Progenitor cell of endocrine pancreas (in vitro differentiated cells): ENCODE measurements at regions not wholly inside any gene's neighbourhood (a gene's known extent, or its start where the extent isn't known, plus 50 kb on each side); places are given as distances from the start of the nearest gene placed in this dataset.
"Not testable (repeated sequence)": the region's sequence is repeated elsewhere in the genome, so short reads cannot be mapped to it uniquely, and the experiment has no call there.

ENCODE experiments used
- DNase-seq: peaks from one replicate; pipeline ENCODE4 v3.0.0; 2021; ENCODE audit warnings: low spot score; ENCODE audit not compliant: unreplicated experiment
- H3K27ac Mint-ChIP-seq: 2 replicates; pipeline ENCODE4 v1.8.0; 2021; ENCODE audit warnings: mild to moderate bottlenecking, moderate library complexity, mixed read lengths
- H3K27me3 Mint-ChIP-seq: 2 replicates; pipeline ENCODE4 v1.8.0; 2021; ENCODE audit warnings: mixed read lengths
- H3K36me3 Mint-ChIP-seq: 2 replicates; pipeline ENCODE4 v1.8.0; 2022; ENCODE audit warnings: mixed read lengths; ENCODE audit not compliant: insufficient read depth
- H3K4me1 Mint-ChIP-seq: 2 replicates; pipeline ENCODE4 v1.8.0; 2021; ENCODE audit warnings: low read depth, mixed read lengths
- H3K4me3 Mint-ChIP-seq: 2 replicates; pipeline ENCODE4 v1.8.0; 2021; ENCODE audit warnings: low read depth, mild to moderate bottlenecking, moderate library complexity, mixed read lengths
- H3K9me3 Mint-ChIP-seq: 2 replicates; pipeline ENCODE4 v1.8.0; 2021; ENCODE audit warnings: low read depth, mixed read lengths
- TF ChIP-seq, protein P1 (sequence below): fragments of 200-600 bp; sonication (generic); IDR thresholded peaks from one replicate; pipeline ENCODE4 v1.5.0; 2021; ENCODE audit warnings: antibody characterized with exemption, mild to moderate bottlenecking; ENCODE audit not compliant: unreplicated experiment

DNA sequence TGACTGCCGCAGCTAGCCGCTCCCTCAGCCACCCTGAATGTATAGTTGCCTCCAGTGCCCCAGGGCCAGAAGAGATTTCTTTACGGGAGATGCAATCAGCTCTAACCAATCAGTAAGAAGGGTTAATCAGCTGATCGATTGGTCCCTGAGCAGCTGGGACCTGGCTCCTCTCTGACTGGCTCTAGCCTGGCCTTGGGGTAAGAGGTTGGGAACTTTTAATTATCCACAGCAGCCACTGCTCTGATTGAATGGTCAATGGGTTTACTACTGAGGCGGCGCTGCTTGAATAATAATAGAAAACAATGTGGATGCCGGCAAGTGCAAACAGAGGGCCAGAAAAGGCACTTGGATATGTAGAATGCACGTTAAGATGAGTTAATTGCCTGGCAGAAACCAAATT, 99.8 kb downstream of the TFAP2A start:
- Mint-ChIP-seq H3K27ac (peak overlapping the region; percentile 16), H3K4me1 (peaks cover 17% of the 10 kb centered on the region), H3K4me3 (no peak overlapping the region), H3K9me3 (peaks cover 5% of the 10 kb centered on the region), H3K27me3 (peaks cover 6% of the 10 kb centered on the region), H3K36me3 (no peaks in the 10 kb centered on the region)
- TF ChIP-seq, protein P1, sequence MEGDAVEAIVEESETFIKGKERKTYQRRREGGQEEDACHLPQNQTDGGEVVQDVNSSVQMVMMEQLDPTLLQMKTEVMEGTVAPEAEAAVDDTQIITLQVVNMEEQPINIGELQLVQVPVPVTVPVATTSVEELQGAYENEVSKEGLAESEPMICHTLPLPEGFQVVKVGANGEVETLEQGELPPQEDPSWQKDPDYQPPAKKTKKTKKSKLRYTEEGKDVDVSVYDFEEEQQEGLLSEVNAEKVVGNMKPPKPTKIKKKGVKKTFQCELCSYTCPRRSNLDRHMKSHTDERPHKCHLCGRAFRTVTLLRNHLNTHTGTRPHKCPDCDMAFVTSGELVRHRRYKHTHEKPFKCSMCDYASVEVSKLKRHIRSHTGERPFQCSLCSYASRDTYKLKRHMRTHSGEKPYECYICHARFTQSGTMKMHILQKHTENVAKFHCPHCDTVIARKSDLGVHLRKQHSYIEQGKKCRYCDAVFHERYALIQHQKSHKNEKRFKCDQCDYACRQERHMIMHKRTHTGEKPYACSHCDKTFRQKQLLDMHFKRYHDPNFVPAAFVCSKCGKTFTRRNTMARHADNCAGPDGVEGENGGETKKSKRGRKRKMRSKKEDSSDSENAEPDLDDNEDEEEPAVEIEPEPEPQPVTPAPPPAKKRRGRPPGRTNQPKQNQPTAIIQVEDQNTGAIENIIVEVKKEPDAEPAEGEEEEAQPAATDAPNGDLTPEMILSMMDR: no peak
- no peak for DNase-seq

DNA sequence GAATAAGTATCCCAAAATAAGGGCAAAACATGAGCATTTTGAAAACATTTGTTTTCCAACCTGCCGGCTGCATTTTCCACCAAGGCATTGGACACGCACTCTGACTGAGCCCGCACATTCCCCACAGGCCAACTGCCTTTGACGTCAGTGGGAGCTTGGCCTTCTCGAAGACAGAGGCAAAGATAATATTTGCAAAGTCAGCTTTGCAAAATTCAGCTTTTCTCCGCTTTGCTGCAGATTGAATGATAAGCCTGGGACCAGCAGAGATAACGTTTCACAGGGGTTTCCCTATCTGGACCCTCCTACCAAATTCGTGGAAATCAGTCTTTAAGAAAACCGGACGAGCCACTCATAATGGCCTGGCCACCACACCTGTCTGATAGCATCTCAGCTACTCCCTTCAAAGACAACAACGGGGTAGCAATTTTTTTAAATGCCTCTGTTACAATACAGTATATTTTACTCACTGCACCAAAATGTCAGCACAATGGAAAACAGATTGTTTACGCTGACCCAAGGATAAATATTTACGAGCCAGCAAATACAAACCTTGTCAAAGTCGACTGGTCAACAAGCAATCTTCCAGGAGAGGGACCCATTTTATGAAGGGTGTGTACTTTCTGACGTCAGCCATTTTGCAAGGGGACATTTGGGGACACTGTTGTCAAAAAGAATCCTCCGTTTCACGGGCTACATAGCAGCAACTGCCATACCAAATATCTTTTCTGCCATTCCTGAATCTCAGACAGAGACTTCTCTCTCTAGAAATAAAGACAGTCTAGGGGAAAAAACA, 100.5 kb downstream of the TFAP2A start:
- H3K4me3 Mint-ChIP-seq: no peak overlapping the region
- TF ChIP-seq, protein P1: no peak
- peak overlapping the region; percentile 50 for H3K27ac Mint-ChIP-seq
- H3K27me3 Mint-ChIP-seq: peaks cover 6% of the 10 kb centered on the region
- DNase-seq: no peak
- H3K4me1 Mint-ChIP-seq: peaks cover 17% of the 10 kb centered on the region
- H3K36me3 Mint-ChIP-seq: no peaks in the 10 kb centered on the region
- H3K9me3 Mint-ChIP-seq: peaks cover 5% of the 10 kb centered on the region

DNA sequence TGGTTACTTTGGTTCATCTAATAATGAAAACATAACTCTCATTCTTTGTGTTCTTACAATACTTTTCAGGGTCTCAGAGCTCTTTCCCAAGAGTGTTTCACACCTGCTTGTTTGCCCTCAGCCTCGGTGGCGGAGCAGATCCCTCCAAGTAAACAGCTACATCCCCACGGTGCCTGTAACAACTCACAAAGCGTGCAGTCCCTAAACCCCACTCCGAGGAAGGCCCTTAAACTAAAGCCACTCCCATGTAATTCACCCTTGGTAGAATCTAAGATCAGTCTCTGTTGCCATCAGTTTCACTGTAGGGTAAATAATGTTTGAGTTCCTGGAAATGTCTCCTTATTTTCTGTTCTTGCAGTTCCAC, 101.1 kb downstream of the TFAP2A start:
- Mint-ChIP-seq H3K27me3 (peaks cover 6% of the 10 kb centered on the region), H3K36me3 (no peaks in the 10 kb centered on the region), H3K4me1 (peaks cover 17% of the 10 kb centered on the region), H3K9me3 (peaks cover 2% of the 10 kb centered on the region), H3K27ac (peak overlapping the region; percentile 50), H3K4me3 (no peak overlapping the region)
- no peak for DNase-seq
- TF ChIP-seq, protein P1: no peak

DNA sequence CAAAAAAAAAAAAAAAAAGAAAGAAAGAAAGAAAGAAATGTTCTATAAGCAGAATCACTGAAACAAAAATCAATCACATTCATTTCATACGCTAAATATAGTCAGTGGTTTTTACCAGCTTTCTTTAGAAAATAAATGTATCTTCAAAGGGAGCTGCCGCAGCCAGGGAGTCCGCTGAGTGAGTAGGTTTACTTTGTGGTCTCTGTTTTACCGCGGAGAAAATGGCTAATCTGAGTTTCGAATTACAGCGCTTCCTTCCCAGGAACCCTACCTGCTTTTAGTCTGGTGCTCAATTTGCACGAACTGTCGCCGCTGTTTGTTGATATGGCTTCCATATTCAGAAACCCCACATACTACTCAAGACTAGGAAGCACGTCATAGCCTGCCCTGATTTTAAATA, 102.4 kb downstream of the TFAP2A start:
- TF ChIP-seq, protein P1: no peak
- no peak overlapping the region for H3K27ac Mint-ChIP-seq
- peaks cover 17% of the 10 kb centered on the region for H3K4me1 Mint-ChIP-seq
- H3K4me3 Mint-ChIP-seq: no peak overlapping the region
- no peaks in the 10 kb centered on the region for H3K9me3 Mint-ChIP-seq
- H3K27me3 Mint-ChIP-seq: peaks cover 6% of the 10 kb centered on the region
- DNase-seq: no peak
- no peaks in the 10 kb centered on the region for H3K36me3 Mint-ChIP-seq

DNA sequence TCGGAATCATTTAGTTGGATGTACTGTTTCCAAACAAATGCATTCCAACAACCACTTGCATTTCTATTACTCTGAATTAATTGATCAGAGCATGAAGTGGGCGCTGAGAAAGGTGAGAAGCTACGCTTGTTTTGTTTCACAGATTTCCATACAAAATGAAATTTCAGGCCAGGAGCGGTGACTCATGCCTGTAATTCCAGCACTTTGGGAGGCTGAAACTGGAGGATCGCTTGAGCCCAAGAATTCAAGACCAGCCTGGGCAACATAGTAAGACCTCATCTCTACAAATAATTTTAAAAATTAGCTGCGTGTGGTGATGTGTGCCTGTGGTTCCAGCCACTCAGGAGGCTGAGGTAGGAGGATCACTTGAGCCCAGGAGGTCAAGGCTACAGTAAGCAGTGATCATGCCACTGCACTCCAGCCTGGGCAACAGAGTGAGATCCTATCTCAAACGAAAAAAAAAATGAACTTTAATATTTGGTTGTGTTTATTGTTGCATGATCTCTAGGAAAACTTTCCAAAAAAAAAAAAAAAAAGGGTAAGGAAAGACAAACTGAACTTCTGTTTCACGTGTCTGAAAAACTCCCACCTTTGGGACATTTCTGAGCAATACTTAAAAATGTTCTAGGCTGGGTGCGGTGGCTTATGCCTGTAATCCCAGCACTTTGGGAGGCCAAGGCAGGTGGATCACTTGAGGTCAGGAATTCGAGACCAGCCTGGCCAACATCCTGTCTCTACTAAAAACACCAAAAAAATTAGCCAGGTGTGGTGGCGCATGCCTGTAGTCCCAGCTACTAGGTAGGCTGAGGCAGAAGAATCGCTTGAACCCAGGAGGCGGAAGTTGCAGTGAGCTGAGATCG, 103.1 kb downstream of the TFAP2A start:
- H3K27ac Mint-ChIP-seq, H3K9me3 Mint-ChIP-seq, DNase-seq, H3K4me3 Mint-ChIP-seq, H3K27me3 Mint-ChIP-seq, H3K36me3 Mint-ChIP-seq: not testable (repeated sequence)
- peaks cover 17% of the 10 kb centered on the region for H3K4me1 Mint-ChIP-seq
